ENCODE measurements at regions not wholly inside any gene's neighbourhood (a gene's known extent, or its start where the extent isn't known, plus 50 kb on each side); places are given as distances from the start of the nearest gene placed in this dataset.
"Not testable (repeated sequence)": the region's sequence is repeated elsewhere in the genome, so short reads cannot be mapped to it uniquely, and the experiment has no call there.

DNA sequence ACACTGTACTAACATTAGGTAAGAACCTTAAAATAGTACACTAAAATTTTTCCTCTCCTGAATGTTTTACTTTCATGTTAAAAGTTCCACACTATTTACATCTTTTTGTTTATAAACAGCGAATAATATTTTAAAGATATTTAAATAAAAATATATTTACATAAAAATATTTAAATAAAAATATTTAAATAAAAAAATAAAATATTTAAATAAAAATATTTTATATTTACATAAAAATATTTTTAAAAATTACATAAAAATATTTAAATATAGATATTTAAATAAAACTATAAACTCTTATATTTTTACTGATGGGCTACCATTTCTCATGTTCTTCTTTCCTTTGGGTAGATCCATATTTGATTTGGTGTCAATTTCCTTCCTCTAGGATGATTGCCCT, 619.0 kb downstream of the ANKRD7 start:
- DNase-seq: no peak

DNA sequence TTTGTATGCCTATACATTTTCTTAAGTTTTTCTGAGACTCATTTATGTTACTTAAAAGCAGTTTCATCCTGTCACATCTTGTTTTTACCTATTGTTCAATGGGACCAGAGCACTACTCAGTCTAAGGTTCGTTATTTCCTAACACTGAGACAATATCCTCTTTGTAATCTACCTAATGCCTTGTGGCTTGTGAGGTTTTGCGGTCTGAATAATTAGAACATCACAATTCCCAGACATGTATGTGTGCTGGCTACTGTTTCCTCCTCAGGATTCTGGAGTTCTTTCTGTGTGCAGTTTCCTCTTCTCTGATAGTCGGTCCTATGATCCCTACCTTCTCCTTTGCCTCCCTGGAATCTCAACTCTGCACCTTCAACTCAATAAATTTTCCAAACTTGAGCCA, 620.2 kb downstream of the ANKRD7 start:
- no peak for DNase-seq

DNA sequence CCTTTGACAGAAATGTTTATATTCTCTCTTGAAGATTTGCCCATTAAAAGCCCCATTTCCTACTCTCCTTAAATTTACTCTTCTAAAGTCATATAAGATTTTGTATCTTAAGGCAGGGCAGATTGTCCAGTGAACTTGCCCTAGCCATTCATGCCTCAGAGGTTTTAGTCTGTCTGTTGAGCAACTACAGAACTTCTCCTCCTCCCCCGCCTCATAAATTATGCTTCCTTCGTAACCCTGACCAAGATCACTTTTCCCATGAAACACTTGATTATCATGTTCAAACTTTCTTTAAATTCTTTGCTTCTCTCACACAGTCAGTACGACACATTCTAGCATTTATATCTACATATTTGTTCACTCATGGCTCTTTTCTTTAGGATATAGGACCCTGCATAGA, 621.3 kb downstream of the ANKRD7 start:
- no peak for DNase-seq

DNA sequence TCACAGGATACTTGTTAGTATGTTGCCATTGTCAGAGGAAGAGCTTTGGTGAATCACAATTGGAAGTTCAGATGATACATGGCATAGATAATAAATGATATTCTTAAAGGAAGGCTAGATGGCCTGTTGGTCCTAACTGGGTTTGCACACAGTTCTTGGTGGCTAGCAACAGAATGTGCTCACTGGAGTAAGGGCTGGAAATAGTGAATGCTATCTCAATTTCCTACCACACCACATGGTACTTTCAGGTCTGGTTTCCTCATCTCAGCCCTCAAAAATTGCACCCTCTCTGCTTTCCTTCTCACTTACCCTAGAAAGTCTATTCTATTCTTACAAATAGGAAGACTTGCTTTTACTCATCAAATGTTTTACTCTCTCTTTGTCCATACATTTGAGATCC, 622.5 kb downstream of the ANKRD7 start:
- no peak for DNase-seq

DNA sequence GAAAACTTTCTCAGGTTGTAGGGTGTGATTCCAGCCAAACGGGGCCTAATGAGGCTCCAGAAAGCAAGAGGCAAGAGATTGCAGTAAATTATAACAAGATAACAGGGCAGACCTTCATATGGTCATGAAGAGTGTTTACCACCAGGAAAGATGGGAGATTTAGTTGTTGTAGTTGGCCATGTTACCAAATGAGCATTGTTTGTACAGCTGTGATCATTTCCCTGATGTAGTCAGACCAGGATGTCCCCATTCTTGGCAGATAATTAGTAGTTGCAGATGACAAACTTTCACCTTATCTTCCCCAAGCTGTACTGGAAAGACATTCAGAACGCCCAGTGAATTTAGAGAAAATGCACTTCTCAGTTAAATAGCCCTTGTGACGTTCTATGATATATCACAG, 630.8 kb downstream of the ANKRD7 start:
- DNase-seq: peak; percentile 34

DNA sequence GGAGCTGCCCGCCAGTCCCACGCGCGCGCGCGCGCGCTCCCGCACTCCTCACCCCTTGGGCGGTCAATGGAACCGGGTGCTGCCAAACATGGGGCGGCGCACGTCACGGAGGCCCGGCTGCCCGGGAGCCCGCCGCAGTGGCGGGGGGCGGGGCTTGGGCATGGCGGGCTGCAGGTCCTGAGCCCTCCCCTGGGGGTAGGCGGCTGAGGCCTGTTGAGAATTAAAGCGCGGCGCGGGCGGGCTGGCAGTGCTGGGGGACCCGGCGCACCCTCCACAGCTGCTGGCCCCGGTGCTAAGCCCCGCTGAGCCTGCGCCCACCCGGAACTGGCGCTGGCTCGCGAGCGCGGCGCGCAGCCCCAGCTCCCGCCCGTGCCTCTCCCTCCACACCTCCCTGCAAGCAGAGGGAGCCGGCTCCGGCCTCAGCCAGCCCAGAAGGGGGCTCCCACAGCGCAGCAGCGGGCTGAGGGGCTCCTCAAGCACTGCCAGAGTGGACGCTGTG, 634.2 kb downstream of the ANKRD7 start:
- DNase-seq: no peak

DNA sequence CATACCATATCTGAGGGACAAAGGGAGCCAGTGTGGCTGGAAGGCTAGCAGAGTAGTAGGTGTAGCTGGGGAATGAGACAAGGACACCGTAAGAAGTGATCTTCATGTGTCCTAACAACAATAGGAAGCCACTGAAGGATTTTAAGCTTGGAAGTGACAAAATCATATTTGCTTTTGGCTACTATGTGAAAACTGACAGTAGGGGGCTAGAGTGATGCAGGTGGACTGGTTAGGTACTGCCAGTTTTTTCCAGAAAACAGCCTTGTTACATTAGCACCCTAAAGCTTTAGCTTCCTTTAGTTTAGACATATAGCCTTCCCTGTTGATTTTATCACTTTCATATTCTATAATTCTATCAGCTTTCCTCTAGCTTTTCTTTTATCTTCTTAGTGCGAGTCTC, 637.1 kb downstream of the ANKRD7 start:
- no peak for DNase-seq

DNA sequence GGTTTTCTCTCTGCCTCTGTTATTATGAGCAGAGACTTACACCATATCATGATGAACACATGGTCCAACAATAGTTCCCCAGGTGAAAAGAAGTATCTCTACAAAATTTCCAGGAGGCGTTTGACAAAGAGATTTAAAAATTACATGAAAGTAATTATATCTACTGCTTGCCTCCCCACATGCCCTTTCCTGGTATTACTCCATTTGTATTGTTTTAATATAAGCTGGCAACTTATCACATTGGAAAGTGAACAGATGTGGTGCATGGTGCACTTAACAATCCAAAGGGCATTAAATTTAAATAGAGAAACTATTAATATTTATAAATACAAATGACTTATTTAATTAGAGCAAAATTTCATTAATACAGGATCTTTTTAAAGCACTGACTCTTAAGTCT, 638.2 kb downstream of the ANKRD7 start:
- DNase-seq: no peak

DNA sequence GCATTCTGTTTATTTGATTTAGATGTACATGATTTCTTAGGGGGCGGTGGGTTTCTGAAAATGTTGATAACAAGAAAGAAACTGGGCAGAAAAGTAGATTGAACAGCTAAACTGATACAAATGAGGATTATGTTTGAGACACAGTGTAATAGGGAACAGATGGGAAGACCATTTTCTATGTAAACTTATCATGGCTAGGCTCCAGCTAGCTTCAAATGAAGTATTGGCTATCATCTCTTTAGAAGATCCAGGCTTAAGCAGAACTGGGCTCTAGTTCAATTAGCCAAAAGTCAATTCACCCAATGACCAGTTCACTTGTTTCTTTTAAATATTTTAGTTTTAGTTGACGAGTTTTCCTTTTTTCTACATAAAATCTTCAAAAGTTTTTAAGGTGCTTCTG, 639.5 kb downstream of the ANKRD7 start:
- no peak for DNase-seq

DNA sequence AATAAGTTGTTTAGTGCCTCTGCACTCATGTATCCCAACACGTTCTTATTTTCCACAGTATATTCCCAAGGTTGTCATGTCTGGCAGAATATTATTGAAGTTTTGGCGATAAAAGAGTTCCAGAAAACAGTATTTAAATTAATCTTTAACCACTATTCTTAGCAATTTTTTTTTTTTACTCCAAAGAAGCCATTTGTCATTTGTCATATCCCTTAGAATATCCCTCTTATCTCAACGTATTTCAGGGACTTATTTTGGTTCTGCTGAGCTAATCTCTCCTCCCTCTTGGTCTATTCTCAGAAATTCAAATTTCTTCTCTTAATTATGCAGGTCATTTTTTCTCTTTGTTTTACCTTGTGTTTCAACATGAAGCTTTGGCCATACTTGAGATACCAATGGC, 643.4 kb downstream of the ANKRD7 start:
- DNase-seq: no peak

DNA sequence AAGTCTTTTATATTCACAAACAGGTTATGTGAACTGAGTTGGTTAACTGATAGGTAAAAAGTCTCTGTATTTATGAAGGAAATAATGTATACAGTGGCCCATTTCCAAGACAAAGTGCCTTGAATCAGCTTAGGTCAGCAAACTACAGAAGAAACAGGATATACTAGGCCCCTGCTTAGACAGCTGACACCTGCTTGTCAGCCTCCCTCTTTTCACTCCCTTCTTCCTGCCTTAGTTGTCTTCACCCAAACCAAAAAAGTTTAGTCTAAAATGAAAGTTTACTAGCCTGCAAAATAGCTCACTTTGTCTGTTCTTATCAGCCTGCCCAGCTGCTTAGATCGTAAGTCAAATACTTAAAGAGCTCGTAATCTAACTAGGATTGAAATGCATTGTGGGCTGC, 644.6 kb downstream of the ANKRD7 start:
- DNase-seq: not testable (repeated sequence)

DNA sequence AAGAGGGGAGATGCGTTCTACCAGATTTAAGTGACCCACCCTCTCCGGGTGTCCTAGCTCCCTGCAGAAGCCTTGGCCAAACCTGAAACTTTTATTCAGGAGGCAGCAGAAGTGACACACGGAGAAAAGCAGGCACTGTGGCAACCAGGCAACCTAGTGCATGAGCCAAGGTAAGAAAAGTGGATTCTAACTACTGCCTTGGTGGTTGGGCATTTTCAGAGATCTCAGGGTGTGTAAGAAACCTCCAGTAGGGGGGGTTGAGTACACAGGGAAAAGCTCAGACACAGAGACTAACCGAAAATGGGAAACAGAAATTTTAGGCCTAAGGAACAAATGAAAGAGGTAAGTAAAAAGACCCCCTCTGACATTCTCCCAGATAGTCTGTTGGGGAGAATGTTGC, 645.7 kb downstream of the ANKRD7 start:
- DNase-seq: no peak

DNA sequence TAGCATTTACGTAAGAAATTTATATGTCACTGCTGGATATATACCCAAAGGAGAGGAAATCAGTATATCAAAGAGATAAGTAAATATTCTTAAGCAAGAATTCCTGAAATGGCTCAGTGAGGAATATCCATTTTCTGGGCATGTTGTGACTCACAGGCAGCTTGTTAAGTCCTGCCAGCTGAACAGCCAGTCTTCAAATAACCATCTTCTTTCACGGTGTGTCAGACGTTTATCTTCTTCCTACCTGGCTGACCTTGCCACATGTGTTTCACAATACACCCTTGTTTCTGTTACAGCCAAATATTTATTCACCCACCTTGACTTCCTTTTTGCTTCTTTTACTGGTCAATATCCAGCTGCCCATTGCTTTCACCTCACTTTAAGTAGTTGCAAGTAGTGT, 648.1 kb downstream of the ANKRD7 start:
- DNase-seq: no peak

DNA sequence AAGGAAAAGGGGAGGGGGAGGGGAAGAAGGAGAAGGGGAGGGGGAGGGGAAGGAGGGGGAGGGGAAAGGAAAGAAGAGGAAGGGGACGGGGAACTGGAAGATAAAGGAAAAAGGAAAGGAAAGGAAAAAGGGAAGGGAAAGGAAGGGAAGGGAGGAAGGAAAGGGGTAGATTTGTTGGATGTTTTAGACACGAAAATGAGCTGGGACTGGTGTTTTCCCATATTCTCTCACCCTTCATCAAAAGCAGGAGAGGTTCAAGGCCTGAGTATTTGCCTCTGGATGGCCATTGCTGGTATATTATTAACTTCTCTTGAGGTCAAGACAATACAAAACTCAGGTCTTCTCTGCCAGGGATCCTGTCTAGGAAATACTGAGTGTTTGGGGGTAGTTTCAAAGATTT, 652.7 kb downstream of the ANKRD7 start:
- DNase-seq: no peak

DNA sequence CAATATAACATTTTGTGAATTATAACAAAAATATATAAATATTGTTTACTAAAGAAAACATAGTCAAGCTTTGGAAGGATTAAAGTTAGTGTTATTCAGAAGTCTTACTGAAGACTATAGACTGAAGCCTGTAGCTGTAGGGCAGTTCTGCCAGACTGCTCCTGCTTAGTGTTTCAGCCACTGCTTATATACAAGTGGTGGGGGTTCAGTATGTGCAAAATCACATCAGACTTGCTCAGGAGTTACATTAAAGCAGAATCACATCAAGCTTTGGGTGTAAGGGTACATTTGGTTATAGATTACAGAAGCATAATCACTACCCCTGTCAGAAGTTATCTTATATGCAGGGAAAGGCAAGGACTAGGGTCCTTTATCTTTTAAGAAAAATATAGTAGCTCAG, 653.8 kb downstream of the ANKRD7 start:
- no peak for DNase-seq

DNA sequence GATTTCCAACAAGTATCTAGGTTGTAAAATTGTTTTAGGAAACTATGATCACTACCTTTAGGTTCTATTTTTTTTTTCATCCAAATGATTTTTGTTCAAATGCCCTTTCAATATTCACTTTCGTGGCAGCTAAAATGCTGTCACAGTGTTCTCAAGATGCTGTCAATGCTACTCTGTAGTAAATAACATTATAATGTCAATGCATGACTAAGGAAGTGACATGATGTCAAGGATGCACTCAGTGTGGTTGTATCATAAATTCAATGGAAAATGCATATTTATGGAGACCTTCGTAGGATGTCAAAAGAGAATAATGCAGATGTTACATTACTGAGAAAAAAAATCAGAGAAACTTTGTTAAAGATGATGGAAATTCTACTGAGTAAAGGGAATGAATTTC, 673.8 kb downstream of the ANKRD7 start:
- DNase-seq: no peak

DNA sequence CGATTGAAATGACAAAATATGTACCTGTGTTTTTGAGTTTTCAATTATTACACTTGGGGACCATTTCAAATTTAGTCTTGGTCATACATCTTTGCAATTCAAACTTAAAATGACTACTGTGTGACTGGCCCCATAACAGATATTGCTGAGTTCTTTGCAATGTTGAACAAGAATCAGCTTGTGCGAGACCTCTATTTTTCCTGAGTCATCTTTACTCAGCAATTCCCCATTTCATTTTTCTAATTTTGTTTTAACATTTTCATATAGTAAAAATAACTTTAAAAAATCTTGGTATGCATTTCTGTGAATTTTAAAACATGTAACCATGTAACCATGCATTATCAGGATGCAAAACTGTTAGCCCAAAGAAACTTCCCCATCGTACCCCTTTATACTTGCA, 678.1 kb downstream of the ANKRD7 start:
- DNase-seq: no peak

DNA sequence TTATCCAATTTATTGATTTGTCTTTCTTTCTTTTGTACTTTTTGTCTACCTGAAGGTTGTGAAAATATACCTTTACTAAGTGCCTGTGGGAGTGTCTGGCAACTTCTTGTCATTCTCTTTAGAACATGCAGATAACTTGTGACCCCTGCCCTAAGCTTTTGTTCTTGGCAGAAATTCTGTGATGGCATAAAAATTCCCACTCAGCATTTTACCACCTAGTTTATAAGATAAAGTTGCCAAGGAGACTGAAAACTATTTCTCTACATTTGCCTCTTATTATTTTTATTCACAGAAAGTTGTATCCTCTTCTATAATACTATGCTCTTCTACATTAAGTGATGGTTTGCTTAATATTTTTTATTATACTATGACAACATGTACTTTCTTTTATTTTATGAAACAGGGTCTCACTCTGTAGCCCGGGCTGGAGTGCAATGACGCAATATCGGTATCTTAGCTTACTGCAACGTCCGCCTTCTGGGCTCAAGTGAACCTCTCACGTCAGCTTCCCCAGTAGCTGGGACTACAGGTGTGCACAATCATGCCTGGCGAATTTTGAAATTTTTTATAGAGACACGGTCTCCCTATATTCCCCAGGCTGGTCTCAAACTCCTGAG, 683.5 kb downstream of the ANKRD7 start:
- no peak for DNase-seq

DNA sequence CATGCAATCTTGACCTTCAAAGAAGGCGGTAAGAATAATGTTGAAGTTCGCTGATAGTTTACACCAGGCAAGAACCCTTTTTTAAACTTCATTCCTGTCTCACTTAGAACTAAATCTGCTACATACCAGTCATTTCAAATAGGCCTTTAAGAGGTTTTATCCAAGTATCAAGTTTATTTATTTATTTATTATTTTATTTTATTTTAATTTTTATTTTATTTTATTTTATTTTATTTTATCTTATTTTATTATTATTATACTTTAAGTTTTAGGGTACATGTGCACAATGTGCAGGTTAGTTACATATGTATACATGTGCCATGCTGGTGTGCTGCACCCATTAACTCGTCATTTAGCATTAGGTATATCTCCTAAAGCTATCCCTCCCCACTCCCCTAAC, 691.6 kb downstream of the ANKRD7 start:
- not testable (repeated sequence) for DNase-seq

DNA sequence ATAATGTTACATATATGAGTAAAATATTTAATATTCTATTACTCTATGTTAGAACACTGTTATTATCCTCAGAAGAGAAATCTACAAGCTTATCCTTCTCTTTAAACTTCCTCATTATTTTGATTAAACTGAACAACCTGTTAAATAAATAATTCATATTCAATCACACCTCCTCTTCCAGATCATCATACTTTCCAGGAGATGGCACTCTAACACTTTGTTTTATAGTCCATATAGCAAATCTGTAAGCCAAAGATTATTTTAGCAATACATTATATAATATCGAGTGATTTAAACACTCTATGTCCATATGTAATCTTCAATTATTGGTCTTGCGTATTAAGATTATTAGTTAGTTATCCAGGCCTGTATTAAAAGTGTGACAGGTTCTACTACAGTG, 694.1 kb downstream of the ANKRD7 start:
- no peak for DNase-seq

DNA sequence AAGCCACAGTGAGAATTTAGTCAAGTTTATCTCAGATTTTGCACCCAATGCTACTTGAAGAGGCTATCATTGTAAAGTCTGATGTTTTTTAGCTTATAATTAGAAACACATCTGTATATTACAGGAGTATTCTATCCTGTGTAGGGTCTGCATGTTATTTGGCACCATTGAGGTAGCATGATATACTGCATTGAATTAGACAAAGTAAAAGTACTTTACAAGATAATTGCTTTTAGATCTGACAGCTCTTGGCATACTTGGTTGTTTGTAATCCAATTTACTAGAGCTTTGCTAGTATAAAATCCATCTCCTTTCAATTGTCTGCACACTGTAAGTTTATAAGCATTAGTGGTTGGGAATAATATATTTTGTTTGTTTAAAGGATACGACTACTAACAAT, 714.3 kb downstream of the ANKRD7 start:
- DNase-seq: peak; percentile 8

DNA sequence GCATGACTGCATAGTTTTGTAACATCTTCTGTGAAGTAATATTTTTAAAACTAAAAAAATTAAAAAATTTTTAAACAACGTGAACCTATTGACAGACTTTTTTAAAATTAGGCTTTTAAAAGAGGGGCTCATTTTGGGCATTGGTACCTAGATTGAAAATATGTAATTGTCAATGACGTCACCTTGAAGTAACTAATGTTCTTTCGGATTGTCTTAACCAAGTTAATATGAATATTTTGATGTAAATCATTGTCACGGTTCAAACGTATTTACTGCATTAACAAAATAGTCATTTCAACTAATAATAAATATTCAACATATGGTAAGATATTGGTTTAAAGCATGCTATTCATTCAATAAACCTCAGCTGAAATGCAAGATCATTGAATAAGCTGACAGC, 719.8 kb downstream of the ANKRD7 start:
- DNase-seq: no peak

DNA sequence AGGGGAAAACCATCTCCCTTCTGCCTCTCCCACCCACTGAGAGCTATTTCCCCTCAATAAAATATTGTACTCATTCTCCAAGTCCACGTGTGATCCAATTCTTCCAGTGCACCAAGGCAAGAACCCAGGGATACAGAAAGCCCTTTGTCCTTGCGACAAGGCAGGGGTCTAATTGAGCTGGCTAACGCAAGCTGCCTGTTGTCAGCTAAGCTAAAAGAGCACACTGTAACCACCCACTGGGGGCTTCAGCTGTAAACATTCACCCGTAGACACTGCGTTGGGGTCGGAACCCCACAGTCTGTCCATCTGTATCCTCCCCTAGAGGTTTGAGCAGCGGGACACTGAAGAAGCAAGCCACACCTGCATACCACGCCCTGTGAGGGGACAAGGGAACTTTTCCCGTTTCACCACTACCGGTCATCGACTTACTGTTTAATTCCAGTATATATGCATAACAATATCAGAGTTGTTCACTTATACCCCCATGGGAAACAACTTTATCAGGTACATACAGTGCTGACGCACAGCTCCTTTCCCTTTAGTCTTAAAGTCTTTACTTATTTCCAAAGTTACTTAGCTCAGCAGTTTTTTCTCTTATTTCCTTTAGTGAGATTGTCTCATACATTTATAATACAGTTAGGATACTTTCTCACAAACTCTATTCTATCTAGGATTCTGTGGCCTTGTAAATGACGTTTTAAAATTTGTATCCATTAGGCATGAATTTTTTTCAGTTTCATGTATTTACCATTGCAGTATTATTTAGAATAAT, 721.6 kb downstream of the ANKRD7 start:
- no peak for DNase-seq

DNA sequence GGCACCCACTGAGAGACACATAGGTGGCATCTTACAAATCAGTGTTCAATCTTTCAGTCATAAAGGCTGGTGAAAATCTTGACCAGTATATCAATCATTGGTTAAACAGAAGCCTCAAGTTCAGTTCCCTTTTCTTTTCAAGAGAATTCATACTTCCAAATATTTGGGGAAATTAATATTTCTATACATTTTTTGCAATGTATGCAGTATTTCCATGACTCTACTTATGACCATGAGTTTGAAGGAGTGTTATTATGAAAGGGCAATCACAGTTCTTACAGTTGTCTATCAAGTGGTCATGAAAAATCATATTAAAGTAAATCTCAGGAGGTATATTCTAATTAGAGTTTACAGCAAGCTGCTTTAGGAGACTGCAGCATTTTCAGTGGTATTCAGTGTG, 724.0 kb downstream of the ANKRD7 start:
- no peak for DNase-seq

DNA sequence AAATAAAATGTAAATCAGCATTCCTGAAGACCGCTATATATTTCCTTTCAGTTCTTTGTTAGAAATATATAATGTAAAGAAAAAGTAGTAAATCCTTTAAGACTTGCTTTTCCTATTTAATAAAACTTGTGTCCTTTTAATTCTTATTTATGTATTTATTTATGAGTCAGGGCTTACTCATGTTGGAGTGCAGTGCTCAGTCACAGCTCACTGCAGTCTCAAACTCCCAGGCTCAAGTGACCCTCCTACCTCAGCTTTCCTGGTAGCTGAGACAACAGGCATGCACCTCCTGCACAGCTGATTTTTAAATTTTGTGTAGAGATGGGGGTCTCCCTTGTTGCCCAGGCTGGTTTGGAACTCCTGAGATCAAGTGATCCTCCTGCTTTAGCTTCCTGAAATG, 724.5 kb downstream of the ANKRD7 start:
- DNase-seq: no peak

Data from NCI-H774 (cell line).